CD14-positive monocyte (primary cell): ENCODE measurements at regions not wholly inside any gene's neighbourhood (a gene's known extent, or its start where the extent isn't known, plus 50 kb on each side); places are given as distances from the start of the nearest gene placed in this dataset.

Experiments
- DNase-seq, 3 donors: peaks; one replicate each; pipeline ENCODE4 v3.0.0-alpha.2; 2011 to 2022
- H2AFZ ChIP-seq: 2 replicates; pipeline ENCODE4 v1.6.0; 2012; ENCODE audit warnings: mild to moderate bottlenecking, low read depth, low read length, inconsistent platforms; ENCODE audit not compliant: insufficient read depth, poor library complexity, severe bottlenecking
- H3K27ac ChIP-seq, 2 donors: 1 replicate in 1 of 2; 2 replicates in 1 of 2; pipeline ENCODE4 v1.5.1; 2012 to 2013; ENCODE audit warnings: low read length in 2 of 2, control low read depth in 1 of 2, inconsistent platforms in 1 of 2, low read depth in 1 of 2, mild to moderate bottlenecking in 1 of 2
- H3K27me3 ChIP-seq, 2 donors: one replicate each; pipeline versions ENCODE4 v1.6.0 to v1.6.1; 2011 to 2013; ENCODE audit warnings: low read length in 2 of 2; ENCODE audit not compliant: control insufficient read depth in 2 of 2, insufficient read depth in 2 of 2
- H3K36me3 ChIP-seq, 2 donors: replicated peaks in 1 of 2; 1 replicate in 1 of 2; 2 replicates in 1 of 2; pipeline versions ENCODE4 v1.5.1 to v1.6.1; 2012 to 2013; ENCODE audit warnings: low read length in 2 of 2, control low read depth in 1 of 2, inconsistent platforms in 1 of 2, mild to moderate bottlenecking in 1 of 2; ENCODE audit not compliant: insufficient read depth in 2 of 2, control insufficient read depth in 1 of 2
- H3K4me1 ChIP-seq, 2 donors: 1 replicate in 1 of 2; 2 replicates in 1 of 2; pipeline versions ENCODE4 v1.5.1 to v1.6.1; 2012 to 2013; ENCODE audit warnings: low read length in 2 of 2, control low read depth in 1 of 2, inconsistent platforms in 1 of 2, mild to moderate bottlenecking in 1 of 2, moderate library complexity in 1 of 2; ENCODE audit not compliant: insufficient read depth in 2 of 2, control insufficient read depth in 1 of 2
- H3K4me2 ChIP-seq: replicated peaks from 2 replicates; pipeline ENCODE3; 2012; ENCODE audit warnings: low read length, moderate library complexity, mild to moderate bottlenecking; ENCODE audit not compliant: poor library complexity, severe bottlenecking; ENCODE audit errors: extremely low read depth
- H3K4me3 ChIP-seq, 3 experiments: fragments of 200-600 bp in 1 of 3; sonication (generic) in 1 of 3; replicated peaks in 1 of 3; 1 replicate in 2 of 3; 2 replicates in 1 of 3; pipeline ENCODE4 v1.5.1; 2011 to 2013; ENCODE audit warnings: low read length in 3 of 3, mild to moderate bottlenecking in 3 of 3, control low read depth in 2 of 3, low read depth in 2 of 3, inconsistent platforms in 1 of 3, moderate library complexity in 1 of 3
- H3K79me2 ChIP-seq: 2 replicates; pipeline ENCODE4 v1.6.0; 2012; ENCODE audit warnings: mild to moderate bottlenecking, control low read depth, inconsistent platforms, low read length, moderate library complexity; ENCODE audit not compliant: insufficient read depth
- H3K9ac ChIP-seq: 2 replicates; pipeline ENCODE4 v1.6.0; 2017; ENCODE audit warnings: low read length, mild to moderate bottlenecking; ENCODE audit not compliant: insufficient read depth, poor library complexity, severe bottlenecking
- H3K9me3 ChIP-seq, 2 donors: replicated peaks in 1 of 2; 1 replicate in 1 of 2; 2 replicates in 1 of 2; pipeline versions ENCODE4 v1.5.1 to v1.6.1; 2012 to 2013; ENCODE audit warnings: low read length in 2 of 2, control low read depth in 1 of 2; ENCODE audit not compliant: control insufficient read depth in 1 of 2, insufficient read depth in 1 of 2
- H4K20me1 ChIP-seq: 2 replicates; pipeline ENCODE4 v1.6.0; 2012; ENCODE audit warnings: mild to moderate bottlenecking, low read length, control low read depth, moderate library complexity; ENCODE audit not compliant: insufficient read depth
- H3K27ac Mint-ChIP-seq, 7 donors: one replicate each; pipeline ENCODE4 v1.8.0; 2020; ENCODE audit warnings: mild to moderate bottlenecking in 7 of 7, mixed read lengths in 7 of 7, moderate library complexity in 6 of 7, inconsistent platforms in 2 of 7
- H3K27me3 Mint-ChIP-seq, 3 donors: one replicate each; pipeline ENCODE4 v1.8.0; 2021 to 2022; ENCODE audit warnings: low read depth in 3 of 3, mild to moderate bottlenecking in 3 of 3, mixed read lengths in 3 of 3, moderate library complexity in 3 of 3, inconsistent platforms in 1 of 3
- H3K36me3 Mint-ChIP-seq, 2 donors: one replicate each; pipeline ENCODE4 v1.8.0; 2020; ENCODE audit warnings: mixed read lengths in 2 of 2, inconsistent platforms in 1 of 2, mild to moderate bottlenecking in 1 of 2
- H3K4me1 Mint-ChIP-seq: one replicate; pipeline ENCODE4 v1.8.0; 2020; ENCODE audit warnings: mild to moderate bottlenecking, mixed read lengths
- H3K4me3 Mint-ChIP-seq, 2 donors: one replicate each; pipeline ENCODE4 v1.8.0; 2020; ENCODE audit warnings: mild to moderate bottlenecking in 2 of 2, mixed read lengths in 2 of 2, moderate library complexity in 1 of 2
- H3K9me3 Mint-ChIP-seq, 7 donors: one replicate each; pipeline ENCODE4 v1.8.0; 2020 to 2022; ENCODE audit warnings: mixed read lengths in 7 of 7, mild to moderate bottlenecking in 6 of 7, moderate library complexity in 6 of 7, inconsistent platforms in 2 of 7
- CTCF ChIP-seq: fragments of 200-600 bp; IDR thresholded peaks from one replicate; pipeline ENCODE4 v1.8.0; 2022; ENCODE audit warnings: antibody characterized with exemption, mild to moderate bottlenecking
- WGBS: methylation state at CpG from one replicate; pipeline ENCODE4 v1.1.5; 2013; ENCODE audit warnings: missing lambda C conversion rate; ENCODE audit not compliant: insufficient coverage; 5-methylcytosine and 5-hydroxymethylcytosine counted together
- intact Hi-C, 2 donors: fragments of 100-400 bp; cut with micrococcal nuclease; formaldehyde crosslinking; loops; one replicate each; pipeline versions ENCODE4 v1.15.0 to v1.15.1; 2023

GRCh38 chr10:22875581-22875980 is 52.3 kb upstream of the ARMC3 start:
- Mint-ChIP-seq H3K4me3 (no peak overlapping the region), H3K36me3 (no peaks in the 10 kb centered on the region), H3K4me1 (no peaks in the 10 kb centered on the region), H3K9me3 (peaks cover 0 to 13% (median 9%) of the 10 kb centered on the region in 7 donors), H3K27me3 (peaks cover 0 to 2% (median 1%) of the 10 kb centered on the region in 3 donors), H3K27ac (no peak overlapping the region)
- intact Hi-C loops, result no loop called here
- H3K4me1 ChIP-seq, result no peaks in the 10 kb centered on the region
- no peak overlapping the region for H3K27ac ChIP-seq
- no peaks in the 10 kb centered on the region for H3K27me3 ChIP-seq
- H3K4me2 ChIP-seq, result no peak overlapping the region
- no peaks in the 10 kb centered on the region for H3K79me2 ChIP-seq
- no peaks in the 10 kb centered on the region for H4K20me1 ChIP-seq
- no peak overlapping the region for H3K4me3 ChIP-seq
- no peak for DNase-seq
- peaks cover under 1 to 2% of the 10 kb centered on the region in 2 donors for H3K9me3 ChIP-seq
- WGBS, result 83% methylated on average over 3 of the region's 5 CpGs
- no peak overlapping the region for H3K9ac ChIP-seq
- H2AFZ ChIP-seq, result no peak overlapping the region
- no peak for TF ChIP-seq CTCF
- no peaks in the 10 kb centered on the region for H3K36me3 ChIP-seq

GRCh38 chr10:22874189-22874854 is 53.5 kb upstream of the ARMC3 start:
- H3K27me3 ChIP-seq, result no peaks in the 10 kb centered on the region
- WGBS, result 92% methylated on average over 4 of the region's 7 CpGs
- no peak overlapping the region for H3K4me3 Mint-ChIP-seq
- H3K4me3 ChIP-seq, result no peak overlapping the region
- peaks cover 0 to 16% (median 7%) of the 10 kb centered on the region in 7 donors for H3K9me3 Mint-ChIP-seq
- no peak overlapping the region for H3K27ac ChIP-seq
- no peaks in the 10 kb centered on the region for H3K79me2 ChIP-seq
- peaks cover 0 to 2% (median 1%) of the 10 kb centered on the region in 3 donors for H3K27me3 Mint-ChIP-seq
- H4K20me1 ChIP-seq, result no peaks in the 10 kb centered on the region
- no peaks in the 10 kb centered on the region for H3K36me3 ChIP-seq
- H3K4me1 Mint-ChIP-seq, result no peaks in the 10 kb centered on the region
- no peaks in the 10 kb centered on the region for H3K36me3 Mint-ChIP-seq
- H3K27ac Mint-ChIP-seq, result no peak overlapping the region
- no peak overlapping the region for H3K9ac ChIP-seq
- H2AFZ ChIP-seq, result no peak overlapping the region
- H3K9me3 ChIP-seq, result no peaks in the 10 kb centered on the region
- H3K4me1 ChIP-seq, result no peaks in the 10 kb centered on the region
- H3K4me2 ChIP-seq, result no peak overlapping the region
- intact Hi-C loops, result no loop called here
- DNase-seq, result no peak
- TF ChIP-seq CTCF, result no peak
